Astrocyte (in vitro differentiated cells and primary cell): ENCODE measurements at regions not wholly inside any gene's neighbourhood (a gene's known extent, or its start where the extent isn't known, plus 50 kb on each side); places are given as distances from the start of the nearest gene placed in this dataset.

ENCODE experiments used
- DNase-seq: peaks from one replicate; pipeline ENCODE4 v3.0.0-alpha.2; 2010; ENCODE audit warnings: low read depth
- FAIRE-seq: peaks from 2 replicates; lab custom pipeline; 2011; peaks lifted over from hg19 to GRCh38; lab: Jason Lieb, UNC
- H2AFZ ChIP-seq: 2 replicates; pipeline ENCODE4 v1.6.0; 2012; ENCODE audit warnings: low read depth, low read length, inconsistent platforms
- H3K27ac ChIP-seq: 2 replicates; pipeline ENCODE4 v1.5.1; 2011; ENCODE audit warnings: low read depth, low read length, inconsistent platforms
- H3K27me3 ChIP-seq: 2 replicates; pipeline ENCODE4 v1.6.0; 2011; ENCODE audit warnings: low read length, inconsistent platforms; ENCODE audit not compliant: insufficient read depth
- H3K36me3 ChIP-seq: 2 replicates; pipeline ENCODE4 v1.5.1; 2011; ENCODE audit warnings: low read length, inconsistent platforms; ENCODE audit not compliant: insufficient read depth
- H3K4me1 ChIP-seq: 2 replicates; pipeline ENCODE4 v1.5.1; 2011; ENCODE audit warnings: low read length, inconsistent platforms; ENCODE audit not compliant: insufficient read depth
- H3K4me2 ChIP-seq: 2 replicates; pipeline ENCODE4 v1.6.0; 2012; ENCODE audit warnings: low read length, inconsistent platforms
- H3K4me3 ChIP-seq: 2 replicates; pipeline ENCODE4 v1.5.1; 2011; ENCODE audit warnings: low read depth, mild to moderate bottlenecking, low read length, inconsistent platforms; ENCODE audit not compliant: insufficient read depth
- H3K79me2 ChIP-seq: 2 replicates; pipeline ENCODE4 v1.6.0; 2012; ENCODE audit warnings: mild to moderate bottlenecking, low read length, inconsistent platforms; ENCODE audit not compliant: insufficient read depth
- H3K9ac ChIP-seq: 2 replicates; pipeline ENCODE4 v1.6.0; 2012; ENCODE audit warnings: mild to moderate bottlenecking, low read length, inconsistent platforms
- H3K9me3 ChIP-seq: 2 replicates; pipeline ENCODE4 v1.5.1; 2012; ENCODE audit warnings: low read depth, mild to moderate bottlenecking, low read length, inconsistent platforms; ENCODE audit not compliant: insufficient read depth
- H4K20me1 ChIP-seq: 2 replicates; pipeline ENCODE4 v1.6.0; 2012; ENCODE audit warnings: low read length, inconsistent platforms; ENCODE audit not compliant: insufficient read depth
- H3K27ac Mint-ChIP-seq: one replicate; pipeline ENCODE4 v1.8.0; 2021; ENCODE audit warnings: mild to moderate bottlenecking, mixed read lengths; ENCODE audit not compliant: unreplicated experiment
- H3K27me3 Mint-ChIP-seq: one replicate; pipeline ENCODE4 v1.8.0; 2021; ENCODE audit warnings: low read depth, mixed read lengths; ENCODE audit not compliant: unreplicated experiment
- H3K36me3 Mint-ChIP-seq: one replicate; pipeline ENCODE4 v1.8.0; 2021; ENCODE audit warnings: low read depth, mixed read lengths; ENCODE audit not compliant: unreplicated experiment
- H3K4me1 Mint-ChIP-seq: one replicate; pipeline ENCODE4 v1.8.0; 2021; ENCODE audit warnings: low read depth, mixed read lengths; ENCODE audit not compliant: unreplicated experiment
- H3K4me3 Mint-ChIP-seq: one replicate; pipeline ENCODE4 v1.8.0; 2021; ENCODE audit warnings: mild to moderate bottlenecking, moderate library complexity, mixed read lengths; ENCODE audit not compliant: unreplicated experiment
- H3K9me3 Mint-ChIP-seq: one replicate; pipeline ENCODE4 v1.8.0; 2021; ENCODE audit warnings: mild to moderate bottlenecking, mixed read lengths; ENCODE audit not compliant: unreplicated experiment
- EZH2 ChIP-seq: IDR thresholded peaks from 2 replicates; pipeline ENCODE4 v1.6.1; 2012; ENCODE audit warnings: mild to moderate bottlenecking, low read length, inconsistent platforms; ENCODE audit not compliant: insufficient read depth
- TF ChIP-seq, protein P1 (sequence below): IDR thresholded peaks from 2 replicates; pipeline ENCODE4 v1.5.1; 2011; ENCODE audit warnings: low read depth, mild to moderate bottlenecking, inconsistent platforms, low read length, moderate library complexity; ENCODE audit not compliant: insufficient read depth

DNA sequence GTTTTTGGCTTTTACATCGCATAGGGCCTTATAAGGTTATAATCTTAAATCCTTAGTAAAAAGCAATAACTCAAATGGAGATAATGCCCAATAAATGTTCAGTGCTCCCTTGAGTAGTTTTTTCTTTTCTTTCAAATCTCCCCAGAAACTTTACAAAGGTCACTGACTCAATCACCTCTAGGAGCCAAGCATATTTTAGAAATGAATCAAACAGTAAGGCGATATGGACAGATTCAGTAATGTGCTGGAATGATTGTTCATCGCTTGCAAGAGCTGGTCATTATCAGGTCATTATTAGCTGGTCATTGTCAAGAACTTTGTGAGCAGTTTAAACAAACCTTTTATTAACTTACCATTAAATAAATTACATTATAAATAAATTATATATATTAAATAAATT lies 130.4 kb upstream of the SLIT3 start:
- TF ChIP-seq, protein P1, sequence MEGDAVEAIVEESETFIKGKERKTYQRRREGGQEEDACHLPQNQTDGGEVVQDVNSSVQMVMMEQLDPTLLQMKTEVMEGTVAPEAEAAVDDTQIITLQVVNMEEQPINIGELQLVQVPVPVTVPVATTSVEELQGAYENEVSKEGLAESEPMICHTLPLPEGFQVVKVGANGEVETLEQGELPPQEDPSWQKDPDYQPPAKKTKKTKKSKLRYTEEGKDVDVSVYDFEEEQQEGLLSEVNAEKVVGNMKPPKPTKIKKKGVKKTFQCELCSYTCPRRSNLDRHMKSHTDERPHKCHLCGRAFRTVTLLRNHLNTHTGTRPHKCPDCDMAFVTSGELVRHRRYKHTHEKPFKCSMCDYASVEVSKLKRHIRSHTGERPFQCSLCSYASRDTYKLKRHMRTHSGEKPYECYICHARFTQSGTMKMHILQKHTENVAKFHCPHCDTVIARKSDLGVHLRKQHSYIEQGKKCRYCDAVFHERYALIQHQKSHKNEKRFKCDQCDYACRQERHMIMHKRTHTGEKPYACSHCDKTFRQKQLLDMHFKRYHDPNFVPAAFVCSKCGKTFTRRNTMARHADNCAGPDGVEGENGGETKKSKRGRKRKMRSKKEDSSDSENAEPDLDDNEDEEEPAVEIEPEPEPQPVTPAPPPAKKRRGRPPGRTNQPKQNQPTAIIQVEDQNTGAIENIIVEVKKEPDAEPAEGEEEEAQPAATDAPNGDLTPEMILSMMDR, result no peak
- TF ChIP-seq EZH2, result no peak
- H3K36me3 Mint-ChIP-seq, result no peaks in the 10 kb centered on the region
- H3K4me1 Mint-ChIP-seq, result peaks cover 30% of the 10 kb centered on the region
- Histone ChIP-seq H3K4me3 (no peak overlapping the region), H3K79me2 (no peaks in the 10 kb centered on the region), H3K4me1 (peaks cover 6% of the 10 kb centered on the region), H3K9me3 (no peaks in the 10 kb centered on the region), H3K9ac (no peak overlapping the region), H4K20me1 (no peaks in the 10 kb centered on the region), H3K4me2 (no peak overlapping the region), H3K27ac (no peak overlapping the region), H3K27me3 (no peaks in the 10 kb centered on the region), H2AFZ (no peak overlapping the region), H3K36me3 (no peaks in the 10 kb centered on the region)
- H3K4me3 Mint-ChIP-seq, result no peak overlapping the region
- no peak for FAIRE-seq
- H3K27ac Mint-ChIP-seq, result peak overlapping the region; percentile 59
- H3K9me3 Mint-ChIP-seq, result peaks cover 2% of the 10 kb centered on the region
- DNase-seq, result no peak
- no peaks in the 10 kb centered on the region for H3K27me3 Mint-ChIP-seq

DNA sequence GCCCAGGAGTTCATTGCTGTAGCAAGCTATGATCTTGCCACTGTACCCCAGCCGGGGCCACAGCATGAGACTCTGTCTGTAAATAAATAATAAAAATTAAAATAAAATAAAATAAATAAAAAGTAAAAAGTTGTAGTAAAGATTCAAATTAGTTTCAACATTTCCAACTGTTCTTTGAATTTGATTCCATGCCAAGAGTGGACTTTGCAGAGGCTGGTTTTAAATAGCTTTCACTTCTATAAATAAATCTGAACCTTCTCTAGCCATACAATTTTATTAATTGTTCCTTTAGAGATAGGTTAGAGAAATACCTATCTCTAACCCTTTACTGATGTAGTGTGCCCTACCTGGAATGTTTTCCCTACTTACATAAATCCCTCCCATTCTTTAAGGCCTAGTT lies 129.7 kb upstream of the SLIT3 start:
- no peak overlapping the region for H3K4me3 ChIP-seq
- no peak overlapping the region for H2AFZ ChIP-seq
- TF ChIP-seq EZH2, result no peak
- TF ChIP-seq, protein P1, result no peak
- H3K9me3 Mint-ChIP-seq, result peaks cover 2% of the 10 kb centered on the region
- peaks cover 6% of the 10 kb centered on the region for H3K4me1 ChIP-seq
- H3K27ac Mint-ChIP-seq, result peak overlapping the region; percentile 4
- no peaks in the 10 kb centered on the region for H4K20me1 ChIP-seq
- no peak overlapping the region for H3K9ac ChIP-seq
- no peaks in the 10 kb centered on the region for H3K9me3 ChIP-seq
- no peaks in the 10 kb centered on the region for H3K36me3 ChIP-seq
- no peak for DNase-seq
- H3K4me1 Mint-ChIP-seq, result peaks cover 30% of the 10 kb centered on the region
- no peaks in the 10 kb centered on the region for H3K27me3 ChIP-seq
- no peaks in the 10 kb centered on the region for H3K36me3 Mint-ChIP-seq
- no peak overlapping the region for H3K4me2 ChIP-seq
- no peak overlapping the region for H3K27ac ChIP-seq
- no peak for FAIRE-seq
- H3K79me2 ChIP-seq, result no peaks in the 10 kb centered on the region
- no peak overlapping the region for H3K4me3 Mint-ChIP-seq
- H3K27me3 Mint-ChIP-seq, result no peaks in the 10 kb centered on the region

DNA sequence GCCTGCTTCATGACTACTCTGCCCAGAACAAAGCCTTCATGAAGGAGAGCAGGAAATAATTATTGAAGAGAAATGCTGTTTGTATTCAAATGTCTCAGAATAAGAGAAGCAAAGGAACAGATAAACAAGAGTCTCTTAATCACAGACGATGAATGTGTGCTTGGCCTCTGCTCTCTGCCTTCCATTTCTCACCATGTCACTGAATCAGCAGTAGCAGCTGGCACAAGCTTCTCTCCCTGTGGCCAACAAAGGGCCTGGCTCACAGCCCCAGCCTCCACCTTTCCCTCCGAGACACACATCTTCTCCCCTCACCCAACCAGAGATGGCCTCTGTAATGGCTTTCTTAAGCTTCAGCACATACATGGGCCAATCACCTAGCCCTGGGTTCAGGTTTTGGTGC lies 128.1 kb upstream of the SLIT3 start:
- peaks cover 31% of the 10 kb centered on the region for H3K4me1 Mint-ChIP-seq
- H3K27ac Mint-ChIP-seq, result peak overlapping the region; percentile 55
- H3K4me3 Mint-ChIP-seq, result no peak overlapping the region

More for the DNA sequence above, 128.1 kb upstream of the SLIT3 start:
- no peaks in the 10 kb centered on the region for H4K20me1 ChIP-seq
- H3K9me3 ChIP-seq, result no peaks in the 10 kb centered on the region
- no peaks in the 10 kb centered on the region for H3K36me3 ChIP-seq
- no peak overlapping the region for H3K27ac ChIP-seq
- H3K4me3 ChIP-seq, result no peak overlapping the region
- no peaks in the 10 kb centered on the region for H3K27me3 ChIP-seq
- Mint-ChIP-seq H3K9me3 (peaks cover 2% of the 10 kb centered on the region), H3K36me3 (no peaks in the 10 kb centered on the region), H3K27me3 (no peaks in the 10 kb centered on the region)
- FAIRE-seq, result no peak
- peaks cover 6% of the 10 kb centered on the region for H3K4me1 ChIP-seq
- H2AFZ ChIP-seq, result peak overlapping the region; percentile 24
- TF ChIP-seq, protein P1, result no peak
- no peak for TF ChIP-seq EZH2
- H3K4me2 ChIP-seq, result no peak overlapping the region
- no peak overlapping the region for H3K9ac ChIP-seq
- no peaks in the 10 kb centered on the region for H3K79me2 ChIP-seq
- peak; percentile 55 for DNase-seq
